Activated T-cell treated with anti-CD3 and anti-CD28 coated beads for 24 hours (primary cell): ENCODE measurements at regions not wholly inside any gene's neighbourhood (a gene's known extent, or its start where the extent isn't known, plus 50 kb on each side); places are given as distances from the start of the nearest gene placed in this dataset.

Experiments used
- DNase-seq: peaks from one replicate; pipeline ENCODE4 v3.0.0-alpha.2; 2020; ENCODE audit warnings: low read depth

DNA sequence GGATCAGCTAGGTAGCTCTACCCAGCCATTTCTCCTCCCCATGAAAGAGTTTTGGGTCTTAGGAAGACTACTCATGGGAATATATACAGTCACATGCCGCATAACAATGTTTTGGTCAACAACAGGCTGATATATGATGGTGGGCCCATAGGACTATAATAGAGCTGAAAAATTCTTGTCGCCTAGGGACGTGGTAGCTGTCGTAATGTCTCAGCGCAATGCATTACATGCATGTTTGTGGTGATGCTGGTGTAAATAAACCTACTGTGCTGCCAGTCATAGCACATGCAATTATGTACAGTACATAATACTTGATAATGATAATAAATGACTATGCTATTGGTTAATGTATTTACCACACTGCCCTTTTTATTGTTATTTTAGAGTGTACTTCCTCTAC is 78.2 kb upstream of the DLX6 start:
- DNase-seq: no peak

DNA sequence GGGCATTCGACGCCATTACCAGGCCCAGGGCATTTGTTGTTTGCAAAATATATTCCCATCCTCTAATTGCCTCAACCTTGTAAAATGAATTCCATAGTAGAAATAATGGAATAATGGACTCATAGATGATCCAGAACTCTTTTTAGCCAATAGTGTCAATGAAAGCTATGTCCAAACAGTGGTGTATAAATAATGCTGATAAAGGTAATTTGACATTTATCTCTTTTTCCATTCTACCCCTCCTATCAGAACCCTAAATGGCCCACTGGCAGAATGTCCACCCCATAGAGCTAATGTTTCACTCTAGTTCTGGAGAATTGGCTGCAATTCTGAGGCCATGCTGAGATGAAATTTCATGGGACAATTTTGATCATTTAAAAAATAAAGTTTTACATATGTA is 76.4 kb upstream of the DLX6 start:
- no peak for DNase-seq

DNA sequence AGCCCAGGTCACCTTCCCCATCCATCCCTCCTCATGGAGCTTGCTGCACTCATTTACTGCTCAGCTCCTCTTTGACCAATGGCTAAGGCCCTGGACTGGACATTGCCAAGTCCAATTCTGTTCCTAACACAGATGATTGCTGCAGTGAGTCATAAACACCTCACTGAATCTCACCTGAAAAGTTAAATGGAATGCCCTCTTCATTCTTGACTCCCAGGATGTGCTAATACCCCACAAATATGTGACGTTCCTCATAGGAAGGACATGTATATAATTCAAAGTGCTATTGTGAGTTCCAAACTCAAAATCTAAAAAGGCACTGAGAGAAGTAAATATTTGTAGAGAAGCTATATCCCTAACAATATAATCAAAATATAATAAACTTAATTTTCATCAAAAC is 73.5 kb upstream of the DLX6 start:
- DNase-seq: no peak

DNA sequence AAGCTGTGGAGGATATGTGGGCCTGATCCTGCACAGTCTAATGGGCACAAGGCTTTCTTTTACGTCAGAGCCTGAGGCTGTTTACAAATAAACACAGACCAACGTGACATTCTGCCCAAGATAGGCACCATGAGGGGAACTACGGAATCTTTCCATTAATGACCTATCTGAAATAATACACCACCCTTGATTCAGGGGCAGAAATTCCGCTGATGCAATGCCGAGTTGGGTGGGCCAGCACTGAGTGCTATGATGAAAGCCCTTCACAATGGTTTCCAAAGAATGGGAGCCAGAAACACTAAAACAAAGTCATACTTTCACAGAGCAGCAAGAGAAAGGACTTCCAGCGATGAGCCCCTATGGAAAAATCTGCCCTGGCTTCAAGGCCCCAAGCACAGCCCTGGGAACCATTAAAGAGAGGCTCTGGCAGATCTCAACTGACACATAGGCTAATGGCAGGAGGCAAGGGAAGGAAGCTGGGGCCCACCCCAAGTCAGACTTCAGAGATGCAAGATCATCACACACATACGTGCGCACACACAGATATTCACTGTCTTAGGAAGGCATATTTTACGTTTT is 72.2 kb upstream of the DLX6 start:
- DNase-seq: no peak

DNA sequence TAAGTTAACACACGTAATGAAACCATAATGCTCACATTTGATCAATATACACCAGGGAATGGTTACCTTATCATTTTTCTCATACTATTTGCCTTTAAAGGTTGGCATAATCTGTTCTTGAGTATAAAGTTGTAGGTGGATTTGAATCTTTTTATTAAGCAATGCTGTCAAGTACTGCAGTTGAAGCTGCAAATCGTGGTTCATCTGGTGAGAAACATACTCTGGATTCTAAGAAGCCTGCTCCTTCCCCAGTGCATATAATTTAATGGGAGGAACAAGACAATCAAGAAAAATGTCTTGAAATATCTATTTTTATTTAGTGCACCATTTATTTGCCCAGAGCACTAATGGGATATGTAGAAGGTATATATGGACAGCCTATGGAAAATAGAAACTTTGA is 68.7 kb upstream of the DLX6 start:
- no peak for DNase-seq

DNA sequence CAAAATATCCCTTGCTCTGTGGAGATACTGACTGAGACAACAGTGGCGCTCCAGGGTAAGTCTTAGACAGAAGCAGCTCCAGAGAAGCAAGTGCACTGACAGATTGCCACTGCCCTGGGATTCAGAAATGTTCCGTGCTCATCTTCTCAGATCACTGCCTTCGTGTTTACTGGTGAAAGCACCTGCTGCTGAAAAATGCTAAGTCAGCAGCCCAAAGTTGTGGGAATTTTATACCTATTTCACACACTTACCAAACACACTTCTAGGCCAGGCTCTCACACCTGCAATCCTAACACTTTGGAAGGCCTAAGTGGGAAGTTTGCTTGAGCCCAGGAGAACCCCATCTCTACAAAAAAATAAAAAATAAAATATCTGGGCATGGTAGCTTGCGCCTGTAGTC is 63.2 kb upstream of the DLX6 start:
- DNase-seq: no peak

DNA sequence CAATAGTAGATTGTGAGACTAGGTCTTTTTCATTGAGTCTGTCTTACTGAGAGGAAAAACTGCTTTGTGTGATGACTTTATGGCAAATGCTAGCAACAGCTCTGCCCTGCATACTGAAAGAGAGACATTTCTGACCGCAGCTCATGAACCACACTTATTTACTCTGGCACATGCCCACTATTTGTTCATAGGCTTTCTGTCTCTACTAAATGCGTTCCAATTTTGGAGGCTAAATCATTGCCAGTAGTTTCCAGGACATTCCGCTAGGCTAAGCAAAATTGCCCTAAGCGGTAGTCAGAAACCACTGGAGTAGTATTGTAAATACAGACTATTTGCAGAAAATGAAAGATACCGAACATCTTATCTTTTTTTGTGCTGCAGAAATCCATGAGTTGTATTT is 55.6 kb upstream of the DLX6 start:
- no peak for DNase-seq

DNA sequence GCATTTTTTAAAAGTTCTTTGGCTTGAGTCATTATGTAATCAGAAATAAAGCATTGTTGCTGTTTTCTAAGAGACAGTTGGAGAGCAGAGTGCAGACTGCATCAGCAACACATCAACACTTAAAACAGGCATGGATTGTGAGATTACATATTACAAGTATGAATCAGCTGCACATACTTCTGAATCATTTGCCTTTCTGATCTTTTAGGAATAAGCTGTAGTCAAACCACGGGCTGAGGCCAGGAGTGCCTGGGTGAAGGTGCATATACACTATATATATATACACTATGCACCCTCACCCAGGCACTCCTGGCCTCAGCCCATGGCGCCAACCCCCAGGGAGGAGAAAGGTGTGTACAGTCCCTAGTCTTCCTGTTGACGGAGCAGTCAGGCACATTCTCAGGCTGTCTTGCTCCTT is 52.4 kb upstream of the DLX6 start:
- no peak for DNase-seq

DNA sequence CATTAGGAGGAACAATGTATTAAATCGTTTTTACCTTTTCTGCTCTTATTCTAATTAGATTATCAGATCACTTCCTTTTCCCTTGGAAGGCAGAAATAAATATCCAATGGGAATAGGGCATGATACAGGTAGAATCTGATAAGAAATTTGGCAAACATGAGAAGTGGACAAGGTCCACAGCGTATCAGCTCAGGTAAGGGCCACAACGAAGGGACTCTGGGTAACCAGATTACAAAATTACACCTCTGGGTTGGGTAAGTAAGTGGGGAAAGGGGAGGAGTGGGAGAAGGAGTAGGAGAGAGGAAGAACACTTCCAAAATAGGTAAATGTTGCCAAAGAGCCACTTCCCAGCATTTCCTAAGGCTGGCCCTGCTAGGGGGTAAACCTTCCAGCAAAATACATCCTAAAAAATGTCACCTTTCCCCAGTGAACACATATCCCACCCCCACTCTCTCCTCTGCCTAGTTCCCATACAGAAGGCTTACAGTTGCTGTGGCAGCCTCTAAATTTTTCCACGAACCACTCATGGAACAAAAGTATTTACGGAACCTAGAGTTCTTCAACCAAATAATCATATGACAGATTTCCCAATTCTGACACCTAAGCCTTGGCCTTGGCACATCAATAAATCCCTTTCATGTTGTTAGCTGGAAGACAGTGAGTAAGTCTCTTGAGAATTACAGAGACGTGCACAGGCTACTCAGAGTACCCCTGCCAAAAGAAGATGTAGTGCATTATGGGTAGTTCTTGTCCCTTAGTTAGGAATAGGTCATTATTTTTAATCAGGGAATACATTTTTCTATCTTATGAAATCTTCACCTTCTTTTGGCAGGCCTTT is 51.5 kb upstream of the DLX6 start:
- no peak for DNase-seq
